ENCODE measurements at regions not wholly inside any gene's neighbourhood (a gene's known extent, or its start where the extent isn't known, plus 50 kb on each side); places are given as distances from the start of the nearest gene placed in this dataset.

DNA sequence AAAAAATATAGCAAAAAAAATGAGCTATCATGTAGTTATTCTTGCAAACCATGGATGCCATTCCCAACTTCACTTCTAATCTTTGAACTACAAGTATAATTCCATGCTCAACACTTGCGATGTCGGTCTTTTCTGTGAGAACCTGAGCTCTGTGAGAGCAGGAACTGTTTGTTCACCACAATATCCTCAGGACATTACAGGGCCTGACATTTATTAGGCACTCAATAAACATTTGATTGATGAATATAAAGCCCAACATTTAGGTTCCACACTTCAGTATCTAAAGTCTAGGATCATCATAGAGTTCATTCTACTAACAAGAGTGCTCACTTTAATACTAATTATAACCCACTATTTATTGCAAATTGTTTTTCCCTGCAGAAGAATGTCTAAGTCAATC is 211.6 kb upstream of the FAM241A start:
- CTCF ChIA-PET, result no interaction called here
- no peak for DNase-seq
- Mint-ChIP-seq H3K27ac (ENCODE audit: unreplicated experiment) (no peak overlapping the region), H3K9me3 (ENCODE audit: unreplicated experiment) (no peaks in the 10 kb centered on the region), H3K36me3 (ENCODE audit: insufficient read depth, unreplicated experiment) (no peaks in the 10 kb centered on the region), H3K4me3 (ENCODE audit: unreplicated experiment) (no peak overlapping the region), H3K27me3 (ENCODE audit: insufficient read depth, unreplicated experiment) (peaks cover 3% of the 10 kb centered on the region), H3K4me1 (ENCODE audit: low read depth, unreplicated experiment) (no peaks in the 10 kb centered on the region)
- Histone ChIP-seq H3K9me3 (no peaks in the 10 kb centered on the region), H3K4me3 (ENCODE audit: low read depth, low read length) (no peak overlapping the region), H3K4me1 (no peaks in the 10 kb centered on the region), H3K27me3 (replicated peaks; ENCODE audit: control insufficient read depth, insufficient read depth, low read length) (no peaks in the 10 kb centered on the region), H3K36me3 (ENCODE audit: control insufficient read depth, insufficient read depth, low read length) (no peaks in the 10 kb centered on the region)
- no TSS peak for BruUV-seq (replicated peaks)
- POLR2A ChIA-PET, result no interaction called here
- intact Hi-C loops (cut with micrococcal nuclease; ENCODE audit: unreplicated experiment), result no loop called here
- TF ChIP-seq, protein P1, sequence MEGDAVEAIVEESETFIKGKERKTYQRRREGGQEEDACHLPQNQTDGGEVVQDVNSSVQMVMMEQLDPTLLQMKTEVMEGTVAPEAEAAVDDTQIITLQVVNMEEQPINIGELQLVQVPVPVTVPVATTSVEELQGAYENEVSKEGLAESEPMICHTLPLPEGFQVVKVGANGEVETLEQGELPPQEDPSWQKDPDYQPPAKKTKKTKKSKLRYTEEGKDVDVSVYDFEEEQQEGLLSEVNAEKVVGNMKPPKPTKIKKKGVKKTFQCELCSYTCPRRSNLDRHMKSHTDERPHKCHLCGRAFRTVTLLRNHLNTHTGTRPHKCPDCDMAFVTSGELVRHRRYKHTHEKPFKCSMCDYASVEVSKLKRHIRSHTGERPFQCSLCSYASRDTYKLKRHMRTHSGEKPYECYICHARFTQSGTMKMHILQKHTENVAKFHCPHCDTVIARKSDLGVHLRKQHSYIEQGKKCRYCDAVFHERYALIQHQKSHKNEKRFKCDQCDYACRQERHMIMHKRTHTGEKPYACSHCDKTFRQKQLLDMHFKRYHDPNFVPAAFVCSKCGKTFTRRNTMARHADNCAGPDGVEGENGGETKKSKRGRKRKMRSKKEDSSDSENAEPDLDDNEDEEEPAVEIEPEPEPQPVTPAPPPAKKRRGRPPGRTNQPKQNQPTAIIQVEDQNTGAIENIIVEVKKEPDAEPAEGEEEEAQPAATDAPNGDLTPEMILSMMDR (IDR thresholded peaks at IDR 0.05; ENCODE audit: insufficient read depth in 1 of 2, low read depth in 1 of 2, low read length in 1 of 2, severe bottlenecking in 1 of 2, unreplicated experiment in 1 of 2), result no peak

DNA sequence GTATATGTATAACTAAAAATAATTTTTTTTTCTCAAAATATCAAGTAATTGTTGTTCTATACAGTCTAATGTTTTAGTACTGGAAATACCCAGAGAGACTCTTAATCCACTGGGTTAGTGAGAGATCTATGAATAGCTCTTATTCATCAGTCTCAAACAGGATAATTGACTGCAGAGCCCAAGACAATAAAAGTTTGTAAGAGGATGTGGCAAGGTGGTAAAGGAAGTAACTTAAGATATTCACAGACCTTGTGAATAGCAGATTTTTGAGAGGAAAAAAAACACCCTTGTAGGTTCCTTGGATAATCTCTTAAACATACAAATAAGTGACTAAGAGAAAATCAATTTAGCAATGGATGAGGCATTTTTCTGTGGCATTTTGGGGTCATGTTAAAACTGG is 210.9 kb upstream of the FAM241A start:
- H3K36me3 ChIP-seq (ENCODE audit: control insufficient read depth, insufficient read depth, low read length), result no peaks in the 10 kb centered on the region
- Mint-ChIP-seq H3K27ac (ENCODE audit: unreplicated experiment) (no peak overlapping the region), H3K36me3 (ENCODE audit: insufficient read depth, unreplicated experiment) (no peaks in the 10 kb centered on the region), H3K4me1 (ENCODE audit: low read depth, unreplicated experiment) (no peaks in the 10 kb centered on the region), H3K9me3 (ENCODE audit: unreplicated experiment) (no peaks in the 10 kb centered on the region), H3K27me3 (ENCODE audit: insufficient read depth, unreplicated experiment) (peaks cover 3% of the 10 kb centered on the region), H3K4me3 (ENCODE audit: unreplicated experiment) (no peak overlapping the region)
- no TSS peak for BruUV-seq (replicated peaks)
- H3K4me3 ChIP-seq (ENCODE audit: low read depth, low read length), result no peak overlapping the region
- no peaks in the 10 kb centered on the region for H3K27me3 ChIP-seq (replicated peaks; ENCODE audit: control insufficient read depth, insufficient read depth, low read length)
- intact Hi-C loops (cut with micrococcal nuclease; ENCODE audit: unreplicated experiment), result no loop called here
- H3K9me3 ChIP-seq, result no peaks in the 10 kb centered on the region
- CTCF ChIA-PET, result no interaction called here
- TF ChIP-seq, protein P1 (IDR thresholded peaks at IDR 0.05; ENCODE audit: insufficient read depth in 1 of 2, low read depth in 1 of 2, low read length in 1 of 2, severe bottlenecking in 1 of 2, unreplicated experiment in 1 of 2), result no peak
- no peak for DNase-seq
- no peaks in the 10 kb centered on the region for H3K4me1 ChIP-seq
- POLR2A ChIA-PET, result no interaction called here

DNA sequence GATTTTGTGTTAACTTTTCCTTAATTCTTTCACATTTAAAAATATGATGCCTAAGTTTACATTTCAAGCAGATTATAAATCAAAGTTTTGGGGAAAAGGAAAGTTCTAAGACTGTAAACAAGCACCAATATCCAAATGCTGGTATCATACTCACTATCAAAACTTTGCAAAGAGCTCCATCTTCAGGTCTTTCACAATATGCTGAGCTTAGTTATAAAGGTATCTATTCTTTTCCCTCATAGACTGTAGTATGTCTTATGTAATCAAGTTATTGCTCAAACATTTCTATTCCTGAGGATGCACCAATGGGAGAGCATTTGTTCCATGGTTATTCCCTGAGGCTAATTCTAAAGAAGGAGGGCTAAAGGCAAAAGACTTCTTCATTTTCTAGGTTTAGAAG is 207.9 kb upstream of the FAM241A start:
- Mint-ChIP-seq H3K27ac (ENCODE audit: unreplicated experiment) (no peak overlapping the region), H3K9me3 (ENCODE audit: unreplicated experiment) (no peaks in the 10 kb centered on the region), H3K4me3 (ENCODE audit: unreplicated experiment) (no peak overlapping the region), H3K4me1 (ENCODE audit: low read depth, unreplicated experiment) (no peaks in the 10 kb centered on the region), H3K27me3 (ENCODE audit: insufficient read depth, unreplicated experiment) (peaks cover 3% of the 10 kb centered on the region), H3K36me3 (ENCODE audit: insufficient read depth, unreplicated experiment) (no peaks in the 10 kb centered on the region)
- H3K9me3 ChIP-seq, result no peaks in the 10 kb centered on the region
- DNase-seq, result peak in 1 of 2 experiments; percentile 22
- no peaks in the 10 kb centered on the region for H3K4me1 ChIP-seq
- CTCF ChIA-PET, result interaction anchor here (0.9 to 1.4 kb wide), 3 partner anchors 83 to 89 kb away, joined by 3 to 14 read pairs (median 4); no protein-coding TSS in a partner anchor
- TF ChIP-seq, protein P1 (IDR thresholded peaks at IDR 0.05; ENCODE audit: insufficient read depth in 1 of 2, low read depth in 1 of 2, low read length in 1 of 2, severe bottlenecking in 1 of 2, unreplicated experiment in 1 of 2), result peak in 1 of 2 experiments; percentile 15
- no TSS peak for BruUV-seq (replicated peaks)
- intact Hi-C loops (cut with micrococcal nuclease; ENCODE audit: unreplicated experiment), result loop anchor here (1.0 kb wide), 2 partner anchors 83 to 295 kb away; no protein-coding TSS in a partner anchor
- H3K4me3 ChIP-seq (ENCODE audit: low read depth, low read length), result no peak overlapping the region
- POLR2A ChIA-PET, result no interaction called here
- no peaks in the 10 kb centered on the region for H3K36me3 ChIP-seq (ENCODE audit: control insufficient read depth, insufficient read depth, low read length)
- H3K27me3 ChIP-seq (replicated peaks; ENCODE audit: control insufficient read depth, insufficient read depth, low read length), result no peaks in the 10 kb centered on the region
